HEK293 (cell line): ENCODE measurements at regions not wholly inside any gene's neighbourhood (a gene's known extent, or its start where the extent isn't known, plus 50 kb on each side); places are given as distances from the start of the nearest gene placed in this dataset.
"Not testable (repeated sequence)": the region's sequence is repeated elsewhere in the genome, so short reads cannot be mapped to it uniquely, and the experiment has no call there.

Experiments used
- CTCF ChIA-PET: fragments of 350-600 bp; formaldehyde crosslinking; extraction: SDS; loops from one replicate; lab custom pipeline; 2021; ENCODE audit warnings: antibody characterized with exemption; lab: Yijun Ruan, JAX
- POLR2A ChIA-PET: fragments of 300-600 bp; formaldehyde crosslinking; extraction: SDS; loops from one replicate; lab custom pipeline; 2020; ENCODE audit warnings: antibody characterized with exemption, inconsistent platforms; lab: Yijun Ruan, JAX
- H3K27ac ChIP-seq: fragments of 200-500 bp; sonication (Bioruptor generic); 2 replicates; pipeline ENCODE4 v1.5.1; 2014; ENCODE audit warnings: low read depth, low read length, control low read depth, inconsistent platforms; ENCODE audit errors: extremely low read depth
- H3K36me3 ChIP-seq, 2 experiments: fragments of 200-500 bp in 1 of 2; sonication (Bioruptor generic) in 1 of 2; 1 replicate in 1 of 2; 2 replicates in 1 of 2; pipeline ENCODE4 v1.5.1; 2014 to 2017; ENCODE audit warnings: inconsistent platforms in 2 of 2, low read length in 2 of 2; ENCODE audit not compliant: control insufficient read depth in 2 of 2, insufficient read depth in 1 of 2
- H3K4me1 ChIP-seq: fragments of 200-500 bp; sonication (Bioruptor generic); 2 replicates; pipeline ENCODE4 v1.5.1; 2014; ENCODE audit warnings: mild to moderate bottlenecking, low read length, inconsistent platforms; ENCODE audit not compliant: control insufficient read depth, insufficient read depth
- H3K4me3 ChIP-seq: 2 replicates; pipeline ENCODE4 v1.5.1; 2011; ENCODE audit warnings: low read depth, mild to moderate bottlenecking, control low read depth, low read length, moderate library complexity
- H3K9me3 ChIP-seq: fragments of 200-500 bp; sonication (Bioruptor generic); 2 replicates; pipeline ENCODE4 v1.5.1; 2014; ENCODE audit warnings: low read depth, low read length, inconsistent platforms; ENCODE audit not compliant: control insufficient read depth, insufficient read depth
- ZNF2 ChIP-seq: fragments of 450-650 bp; formaldehyde crosslinking; IDR thresholded peaks from 2 replicates; pipeline ENCODE4 v1.5.1; 2016; ENCODE audit warnings: missing biosample characterization, missing genetic modification characterization
- ZNF433 ChIP-seq: fragments of 450-650 bp; formaldehyde crosslinking; IDR thresholded peaks from 2 replicates; pipeline ENCODE4 v1.5.1; 2016; ENCODE audit warnings: missing biosample characterization, missing genetic modification characterization, low read depth
- ZNF707 ChIP-seq: fragments of 450-650 bp; formaldehyde crosslinking; IDR thresholded peaks from 2 replicates; pipeline ENCODE4 v1.5.1; 2016; ENCODE audit warnings: missing biosample characterization, missing genetic modification characterization
- ZSCAN4 ChIP-seq: fragments of 450-650 bp; formaldehyde crosslinking; IDR thresholded peaks from 2 replicates; pipeline ENCODE4 v1.5.1; 2017; ENCODE audit warnings: missing biosample characterization, missing genetic modification characterization
- TF ChIP-seq, protein P1 (sequence below): fragments of 450-650 bp; formaldehyde crosslinking; IDR thresholded peaks from 2 replicates; pipeline ENCODE4 v1.5.1; 2016; ENCODE audit warnings: missing biosample characterization, missing genetic modification characterization
- TF ChIP-seq, protein P2 (sequence below): fragments of 450-650 bp; formaldehyde crosslinking; IDR thresholded peaks from 2 replicates; pipeline ENCODE4 v1.5.1; 2016; ENCODE audit warnings: missing biosample characterization, missing genetic modification characterization
- TF ChIP-seq, protein P3 (sequence below): fragments of 450-650 bp; formaldehyde crosslinking; IDR thresholded peaks from 2 replicates; pipeline ENCODE4 v1.5.1; 2016; ENCODE audit warnings: missing biosample characterization, missing genetic modification characterization

DNA sequence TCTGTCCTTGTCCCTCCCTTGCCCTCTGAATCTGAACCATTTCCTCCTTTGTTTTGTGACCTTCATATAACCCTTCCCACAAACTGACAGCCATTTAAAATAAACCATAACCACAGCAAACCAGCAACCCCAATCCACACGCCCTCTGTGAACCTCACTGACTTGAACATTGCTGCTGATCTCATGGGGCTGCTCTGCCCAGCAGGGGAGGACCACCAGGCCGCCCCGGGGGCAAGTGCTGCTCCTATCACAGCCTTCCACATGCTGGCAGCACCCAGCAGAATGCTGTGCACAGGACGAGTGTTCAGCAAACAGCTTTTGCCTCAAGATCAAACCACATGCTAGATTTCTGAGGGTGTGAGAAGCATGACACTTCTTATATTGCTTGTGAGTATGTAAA, 73.9 kb upstream of the UXS1 start (continued):
- TF ChIP-seq, protein P1, sequence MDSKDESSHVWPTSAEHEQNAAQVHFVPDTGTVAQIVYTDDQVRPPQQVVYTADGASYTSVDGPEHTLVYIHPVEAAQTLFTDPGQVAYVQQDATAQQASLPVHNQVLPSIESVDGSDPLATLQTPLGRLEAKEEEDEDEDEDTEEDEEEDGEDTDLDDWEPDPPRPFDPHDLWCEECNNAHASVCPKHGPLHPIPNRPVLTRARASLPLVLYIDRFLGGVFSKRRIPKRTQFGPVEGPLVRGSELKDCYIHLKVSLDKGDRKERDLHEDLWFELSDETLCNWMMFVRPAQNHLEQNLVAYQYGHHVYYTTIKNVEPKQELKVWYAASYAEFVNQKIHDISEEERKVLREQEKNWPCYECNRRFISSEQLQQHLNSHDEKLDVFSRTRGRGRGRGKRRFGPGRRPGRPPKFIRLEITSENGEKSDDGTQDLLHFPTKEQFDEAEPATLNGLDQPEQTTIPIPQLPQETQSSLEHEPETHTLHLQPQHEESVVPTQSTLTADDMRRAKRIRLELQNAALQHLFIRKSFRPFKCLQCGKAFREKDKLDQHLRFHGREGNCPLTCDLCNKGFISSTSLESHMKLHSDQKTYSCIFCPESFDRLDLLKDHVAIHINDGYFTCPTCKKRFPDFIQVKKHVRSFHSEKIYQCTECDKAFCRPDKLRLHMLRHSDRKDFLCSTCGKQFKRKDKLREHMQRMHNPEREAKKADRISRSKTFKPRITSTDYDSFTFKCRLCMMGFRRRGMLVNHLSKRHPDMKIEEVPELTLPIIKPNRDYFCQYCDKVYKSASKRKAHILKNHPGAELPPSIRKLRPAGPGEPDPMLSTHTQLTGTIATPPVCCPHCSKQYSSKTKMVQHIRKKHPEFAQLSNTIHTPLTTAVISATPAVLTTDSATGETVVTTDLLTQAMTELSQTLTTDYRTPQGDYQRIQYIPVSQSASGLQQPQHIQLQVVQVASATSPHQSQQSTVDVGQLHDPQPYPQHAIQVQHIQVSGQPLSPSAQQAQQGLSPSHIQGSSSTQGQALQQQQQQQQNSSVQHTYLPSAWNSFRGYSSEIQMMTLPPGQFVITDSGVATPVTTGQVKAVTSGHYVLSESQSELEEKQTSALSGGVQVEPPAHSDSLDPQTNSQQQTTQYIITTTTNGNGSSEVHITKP (tag by site-specific recombination): no peak
- TF ChIP-seq, all 188 proteins: peak for 0

- no peak for TF ChIP-seq ZNF433 (tag by site-specific recombination)
- H3K4me1 ChIP-seq: no peaks in the 10 kb centered on the region
- ChIA-PET POLR2A (no interaction called here), CTCF (interaction anchor here (1.4 kb wide), 1 partner anchor 8 kb away, joined by 3 read pairs; no protein-coding TSS in a partner anchor)
- H3K4me3 ChIP-seq: no peak overlapping the region
- no peaks in the 10 kb centered on the region for H3K9me3 ChIP-seq
- H3K36me3 ChIP-seq: no peaks in the 10 kb centered on the region
- no peak overlapping the region for H3K27ac ChIP-seq
These were observed 67.8 kb upstream of the UXS1 start for GRCh38 chr2:106261871-106262321.

- H3K9me3 ChIP-seq, H3K4me3 ChIP-seq, H3K36me3 ChIP-seq, POLR2A ChIA-PET, H3K27ac ChIP-seq, H3K4me1 ChIP-seq, CTCF ChIA-PET: not testable (repeated sequence)
These were observed 64.8 kb upstream of the UXS1 start for GRCh38 chr2:106258859-106259258.

DNA sequence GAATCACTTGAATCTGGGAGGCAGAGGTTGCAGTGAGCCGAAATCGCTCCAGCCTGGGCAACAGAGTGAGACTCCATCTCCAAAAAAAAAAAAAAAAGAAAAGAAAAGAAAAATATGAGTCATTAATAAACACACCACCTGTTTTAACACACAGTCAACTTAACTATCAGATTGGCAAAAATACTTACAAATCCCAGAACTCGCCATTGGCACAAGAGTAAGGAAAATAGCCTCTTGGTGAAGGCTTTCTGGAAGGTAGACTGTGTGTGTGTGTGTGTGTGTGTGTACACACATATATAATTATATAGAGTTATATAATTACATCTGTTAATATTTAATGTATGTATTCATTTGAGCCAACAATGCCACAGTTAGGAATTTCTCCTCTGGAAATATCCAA, 63.7 kb upstream of the UXS1 start:
- ChIA-PET POLR2A (no interaction called here), CTCF (interaction anchor here (0.6 kb wide), 1 partner anchor 765 kb away, joined by 5 read pairs; no protein-coding TSS in a partner anchor)
- Histone ChIP-seq H3K9me3 (no peaks in the 10 kb centered on the region), H3K27ac (no peak overlapping the region), H3K4me3 (no peak overlapping the region), H3K36me3 (no peaks in the 10 kb centered on the region), H3K4me1 (no peaks in the 10 kb centered on the region)
- TF ChIP-seq, protein P2, sequence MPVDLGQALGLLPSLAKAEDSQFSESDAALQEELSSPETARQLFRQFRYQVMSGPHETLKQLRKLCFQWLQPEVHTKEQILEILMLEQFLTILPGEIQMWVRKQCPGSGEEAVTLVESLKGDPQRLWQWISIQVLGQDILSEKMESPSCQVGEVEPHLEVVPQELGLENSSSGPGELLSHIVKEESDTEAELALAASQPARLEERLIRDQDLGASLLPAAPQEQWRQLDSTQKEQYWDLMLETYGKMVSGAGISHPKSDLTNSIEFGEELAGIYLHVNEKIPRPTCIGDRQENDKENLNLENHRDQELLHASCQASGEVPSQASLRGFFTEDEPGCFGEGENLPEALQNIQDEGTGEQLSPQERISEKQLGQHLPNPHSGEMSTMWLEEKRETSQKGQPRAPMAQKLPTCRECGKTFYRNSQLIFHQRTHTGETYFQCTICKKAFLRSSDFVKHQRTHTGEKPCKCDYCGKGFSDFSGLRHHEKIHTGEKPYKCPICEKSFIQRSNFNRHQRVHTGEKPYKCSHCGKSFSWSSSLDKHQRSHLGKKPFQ (tag by site-specific recombination): no peak
- TF ChIP-seq ZNF707 (tag by site-specific recombination) (no peak), ZSCAN4 (tag by site-specific recombination) (no peak), ZNF2 (no peak)
- TF ChIP-seq, protein P1 (tag by site-specific recombination): no peak
- TF ChIP-seq, protein P3, sequence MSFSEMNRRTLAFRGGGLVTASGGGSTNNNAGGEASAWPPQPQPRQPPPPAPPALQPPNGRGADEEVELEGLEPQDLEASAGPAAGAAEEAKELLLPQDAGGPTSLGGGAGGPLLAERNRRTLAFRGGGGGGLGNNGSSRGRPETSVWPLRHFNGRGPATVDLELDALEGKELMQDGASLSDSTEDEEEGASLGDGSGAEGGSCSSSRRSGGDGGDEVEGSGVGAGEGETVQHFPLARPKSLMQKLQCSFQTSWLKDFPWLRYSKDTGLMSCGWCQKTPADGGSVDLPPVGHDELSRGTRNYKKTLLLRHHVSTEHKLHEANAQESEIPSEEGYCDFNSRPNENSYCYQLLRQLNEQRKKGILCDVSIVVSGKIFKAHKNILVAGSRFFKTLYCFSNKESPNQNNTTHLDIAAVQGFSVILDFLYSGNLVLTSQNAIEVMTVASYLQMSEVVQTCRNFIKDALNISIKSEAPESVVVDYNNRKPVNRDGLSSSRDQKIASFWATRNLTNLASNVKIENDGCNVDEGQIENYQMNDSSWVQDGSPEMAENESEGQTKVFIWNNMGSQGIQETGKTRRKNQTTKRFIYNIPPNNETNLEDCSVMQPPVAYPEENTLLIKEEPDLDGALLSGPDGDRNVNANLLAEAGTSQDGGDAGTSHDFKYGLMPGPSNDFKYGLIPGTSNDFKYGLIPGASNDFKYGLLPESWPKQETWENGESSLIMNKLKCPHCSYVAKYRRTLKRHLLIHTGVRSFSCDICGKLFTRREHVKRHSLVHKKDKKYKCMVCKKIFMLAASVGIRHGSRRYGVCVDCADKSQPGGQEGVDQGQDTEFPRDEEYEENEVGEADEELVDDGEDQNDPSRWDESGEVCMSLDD: no peak
- TF ChIP-seq, all 188 proteins: peak for 0
